ENCODE measurements at regions not wholly inside any gene's neighbourhood (a gene's known extent, or its start where the extent isn't known, plus 50 kb on each side); places are given as distances from the start of the nearest gene placed in this dataset.

DNA sequence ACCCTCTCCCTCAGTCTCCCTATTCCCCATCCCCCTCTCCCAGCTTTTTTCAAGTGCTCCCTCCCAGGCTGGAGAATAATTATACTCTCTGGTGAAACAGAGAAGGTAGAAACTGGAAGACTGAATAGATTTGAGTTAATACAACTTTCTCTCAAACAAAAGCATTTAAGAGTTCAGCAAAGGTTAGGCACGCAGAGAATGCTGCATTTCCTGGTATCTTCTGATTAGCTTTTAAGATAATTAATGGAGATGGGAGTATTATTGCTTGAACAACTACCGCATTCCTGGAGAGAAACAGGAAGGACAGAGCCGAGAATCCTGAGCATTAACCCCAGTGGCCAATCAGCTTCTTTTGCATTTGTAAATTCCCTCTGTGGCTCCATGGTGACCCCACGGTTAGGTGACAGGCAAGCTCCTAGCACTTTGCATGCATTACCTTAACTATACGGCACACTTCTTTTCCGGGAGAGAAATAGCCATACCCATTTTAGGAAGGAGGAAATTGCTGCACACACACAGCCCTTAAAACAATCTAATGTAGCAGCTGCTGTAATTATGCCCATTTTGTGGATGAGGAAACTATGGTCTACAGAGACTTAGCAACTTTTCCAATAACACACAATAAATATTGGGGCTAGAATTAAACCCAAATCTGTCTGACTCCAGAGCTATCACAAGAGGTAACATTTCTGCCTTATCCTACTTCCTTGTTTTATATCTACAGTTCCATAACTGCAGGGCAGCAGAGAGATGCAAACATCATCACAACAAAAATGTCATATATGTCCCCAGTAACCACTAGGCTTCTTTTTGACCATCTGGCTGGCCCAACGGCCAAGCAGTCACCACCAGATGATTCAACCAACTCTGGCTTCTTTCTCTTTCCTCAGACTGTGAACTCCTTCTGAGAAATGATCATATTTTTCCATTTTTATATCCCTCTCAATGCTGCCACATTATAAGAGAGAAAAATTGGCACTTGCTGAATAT is 169.9 kb downstream of the CD24 start:
- CTCF ChIA-PET: no interaction called here
- no peak overlapping the region for H3K4me3 Mint-ChIP-seq

DNA sequence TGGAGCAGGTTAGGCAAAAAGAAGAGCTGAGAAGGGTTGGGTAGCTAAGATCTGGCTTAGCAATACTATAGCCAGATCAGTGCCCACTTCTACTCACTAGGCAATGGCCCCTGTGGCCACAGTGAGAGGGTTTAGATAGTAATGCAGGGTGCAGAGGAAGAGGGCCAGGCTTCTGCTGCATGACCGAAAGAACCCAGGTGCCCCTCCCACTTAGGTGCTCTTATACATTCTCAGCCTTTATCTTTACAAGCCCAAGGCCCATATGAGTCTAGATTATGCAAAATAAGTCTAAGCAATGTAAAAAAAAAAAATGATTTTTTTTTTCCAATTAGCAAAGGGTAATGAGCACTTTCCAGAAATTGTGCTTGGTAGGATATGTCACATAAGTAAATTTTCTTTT is 171.3 kb downstream of the CD24 start:
- TF ChIP-seq, protein P1, sequence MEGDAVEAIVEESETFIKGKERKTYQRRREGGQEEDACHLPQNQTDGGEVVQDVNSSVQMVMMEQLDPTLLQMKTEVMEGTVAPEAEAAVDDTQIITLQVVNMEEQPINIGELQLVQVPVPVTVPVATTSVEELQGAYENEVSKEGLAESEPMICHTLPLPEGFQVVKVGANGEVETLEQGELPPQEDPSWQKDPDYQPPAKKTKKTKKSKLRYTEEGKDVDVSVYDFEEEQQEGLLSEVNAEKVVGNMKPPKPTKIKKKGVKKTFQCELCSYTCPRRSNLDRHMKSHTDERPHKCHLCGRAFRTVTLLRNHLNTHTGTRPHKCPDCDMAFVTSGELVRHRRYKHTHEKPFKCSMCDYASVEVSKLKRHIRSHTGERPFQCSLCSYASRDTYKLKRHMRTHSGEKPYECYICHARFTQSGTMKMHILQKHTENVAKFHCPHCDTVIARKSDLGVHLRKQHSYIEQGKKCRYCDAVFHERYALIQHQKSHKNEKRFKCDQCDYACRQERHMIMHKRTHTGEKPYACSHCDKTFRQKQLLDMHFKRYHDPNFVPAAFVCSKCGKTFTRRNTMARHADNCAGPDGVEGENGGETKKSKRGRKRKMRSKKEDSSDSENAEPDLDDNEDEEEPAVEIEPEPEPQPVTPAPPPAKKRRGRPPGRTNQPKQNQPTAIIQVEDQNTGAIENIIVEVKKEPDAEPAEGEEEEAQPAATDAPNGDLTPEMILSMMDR (IDR thresholded peaks at IDR 0.05): no peak
- Mint-ChIP-seq H3K4me1 (ENCODE audit: low read depth) (no peaks in the 10 kb centered on the region), H3K27me3 (peaks cover 17% of the 10 kb centered on the region), H3K27ac (no peak overlapping the region), H3K9me3 (no peaks in the 10 kb centered on the region), H3K4me3 (no peak overlapping the region), H3K36me3 (ENCODE audit: low read depth) (no peaks in the 10 kb centered on the region)
- no peaks in the 10 kb centered on the region for H3K36me3 ChIP-seq (ENCODE audit: insufficient read depth, low read length)
- ATAC-seq (ENCODE audit: poor library complexity): no peak
- no peak overlapping the region for H3K4me3 ChIP-seq (ENCODE audit: low read length)
- H3K27me3 ChIP-seq (ENCODE audit: control insufficient read depth in 1 of 2, insufficient read depth in 2 of 2, low read length in 2 of 2): peaks cover 1 to 4% of the 10 kb centered on the region in 2 experiments
- intact Hi-C loops (cut with DNase I, micrococcal nuclease): no loop called here
- no peak for DNase-seq
- peaks cover 9 to 13% of the 10 kb centered on the region in 2 experiments for H3K9me3 ChIP-seq (ENCODE audit: control insufficient read depth in 1 of 2, insufficient read depth in 1 of 2, low read length in 2 of 2)
- ChIA-PET CTCF (interaction anchor here (0.7 kb wide), 1 partner anchor 1131 kb away, joined by 3 read pairs; no protein-coding TSS in a partner anchor), POLR2A (no interaction called here)
- no peak overlapping the region for H3K27ac ChIP-seq (ENCODE audit: low read depth in 1 of 2, low read length in 2 of 2)
- no peaks in the 10 kb centered on the region for H3K4me1 ChIP-seq (ENCODE audit: insufficient read depth, low read length)

More for the DNA sequence above, 169.9 kb downstream of the CD24 start:
- ATAC-seq (ENCODE audit: poor library complexity) (no peak), DNase-seq (no peak)
- intact Hi-C loops (cut with DNase I, micrococcal nuclease): no loop called here
- Histone ChIP-seq H3K36me3 (ENCODE audit: insufficient read depth, low read length) (no peaks in the 10 kb centered on the region), H3K4me1 (ENCODE audit: insufficient read depth, low read length) (no peaks in the 10 kb centered on the region), H3K27ac (ENCODE audit: low read depth in 1 of 2, low read length in 2 of 2) (no peak overlapping the region), H3K9me3 (ENCODE audit: control insufficient read depth in 1 of 2, insufficient read depth in 1 of 2, low read length in 2 of 2) (peaks cover 17 to 24% of the 10 kb centered on the region in 2 experiments), H3K27me3 (ENCODE audit: control insufficient read depth in 1 of 2, insufficient read depth in 2 of 2, low read length in 2 of 2) (peaks cover 0 to 5% of the 10 kb centered on the region in 2 experiments), H3K4me3 (ENCODE audit: low read length) (no peak overlapping the region)
- no peaks in the 10 kb centered on the region for H3K4me1 Mint-ChIP-seq (ENCODE audit: low read depth)
- no peaks in the 10 kb centered on the region for H3K36me3 Mint-ChIP-seq (ENCODE audit: low read depth)
- H3K9me3 Mint-ChIP-seq: no peaks in the 10 kb centered on the region
- TF ChIP-seq, protein P1 (IDR thresholded peaks at IDR 0.05): no peak
- POLR2A ChIA-PET: no interaction called here
- no peak overlapping the region for H3K27ac Mint-ChIP-seq
- peaks cover 9% of the 10 kb centered on the region for H3K27me3 Mint-ChIP-seq

DNA sequence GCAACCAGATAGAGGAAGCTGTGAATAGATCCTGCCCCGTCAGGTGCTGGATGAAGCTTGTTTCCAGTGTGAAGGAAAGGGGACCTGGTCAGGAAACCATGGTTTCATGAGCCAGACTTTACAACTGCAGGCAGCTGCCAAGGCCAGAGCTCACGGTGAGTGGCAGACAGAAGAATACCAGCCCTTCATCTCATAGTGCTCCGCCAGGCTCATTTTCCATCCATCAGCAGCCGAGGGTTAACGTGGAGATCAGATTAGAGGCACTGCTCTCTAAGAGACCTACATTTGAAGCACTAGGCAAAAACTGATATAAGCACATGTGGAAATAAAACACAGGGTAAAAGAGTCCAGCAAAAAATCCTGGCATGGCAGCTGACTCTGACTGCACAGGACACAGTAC is 172.4 kb downstream of the CD24 start:
- no peaks in the 10 kb centered on the region for H3K9me3 Mint-ChIP-seq
- Histone ChIP-seq H3K4me3 (ENCODE audit: low read length) (no peak overlapping the region), H3K36me3 (ENCODE audit: insufficient read depth, low read length) (no peaks in the 10 kb centered on the region), H3K9me3 (ENCODE audit: control insufficient read depth in 1 of 2, insufficient read depth in 1 of 2, low read length in 2 of 2) (peaks cover 0 to 7% of the 10 kb centered on the region in 2 experiments), H3K4me1 (ENCODE audit: insufficient read depth, low read length) (no peaks in the 10 kb centered on the region), H3K27me3 (ENCODE audit: control insufficient read depth in 1 of 2, insufficient read depth in 2 of 2, low read length in 2 of 2) (peaks cover 2 to 4% of the 10 kb centered on the region in 2 experiments), H3K27ac (ENCODE audit: low read depth in 1 of 2, low read length in 2 of 2) (no peak overlapping the region)
- intact Hi-C loops (cut with DNase I, micrococcal nuclease): no loop called here
- ATAC-seq (ENCODE audit: poor library complexity) (no peak), DNase-seq (no peak)
- TF ChIP-seq, protein P1 (IDR thresholded peaks at IDR 0.05): no peak
- H3K4me1 Mint-ChIP-seq (ENCODE audit: low read depth): no peaks in the 10 kb centered on the region
- H3K27ac Mint-ChIP-seq: no peak overlapping the region
- CTCF ChIA-PET: no interaction called here
- H3K36me3 Mint-ChIP-seq (ENCODE audit: low read depth): no peaks in the 10 kb centered on the region
- no peak overlapping the region for H3K4me3 Mint-ChIP-seq
- peaks cover 17% of the 10 kb centered on the region for H3K27me3 Mint-ChIP-seq
- POLR2A ChIA-PET: no interaction called here
